ENCODE measurements at regions not wholly inside any gene's neighbourhood (a gene's known extent, or its start where the extent isn't known, plus 50 kb on each side); places are given as distances from the start of the nearest gene placed in this dataset.

DNA sequence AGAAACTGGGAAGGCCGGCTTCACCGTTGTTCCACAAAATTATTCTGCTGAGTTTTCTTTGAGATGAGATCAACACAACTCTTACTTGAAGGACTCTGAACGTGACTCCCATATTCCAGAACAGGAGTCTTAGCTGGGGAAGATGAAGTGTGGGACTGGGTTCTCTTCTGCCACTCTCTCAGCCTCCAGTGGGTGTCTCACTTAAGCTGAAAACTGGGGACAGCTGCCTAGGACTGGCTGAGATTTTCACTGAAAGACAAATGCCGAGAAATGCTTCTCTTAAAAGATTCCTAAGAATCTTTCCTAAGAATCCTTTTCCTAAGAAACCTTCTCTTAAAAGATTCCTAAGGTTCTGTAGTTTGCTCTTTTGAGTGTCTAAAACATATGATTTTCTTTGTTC, 156.6 kb upstream of the LHCGR start:
- DNase-seq (ENCODE audit: extremely low read depth in 1 of 11, low read depth in 9 of 11, low spot score in 4 of 11): no peak

DNA sequence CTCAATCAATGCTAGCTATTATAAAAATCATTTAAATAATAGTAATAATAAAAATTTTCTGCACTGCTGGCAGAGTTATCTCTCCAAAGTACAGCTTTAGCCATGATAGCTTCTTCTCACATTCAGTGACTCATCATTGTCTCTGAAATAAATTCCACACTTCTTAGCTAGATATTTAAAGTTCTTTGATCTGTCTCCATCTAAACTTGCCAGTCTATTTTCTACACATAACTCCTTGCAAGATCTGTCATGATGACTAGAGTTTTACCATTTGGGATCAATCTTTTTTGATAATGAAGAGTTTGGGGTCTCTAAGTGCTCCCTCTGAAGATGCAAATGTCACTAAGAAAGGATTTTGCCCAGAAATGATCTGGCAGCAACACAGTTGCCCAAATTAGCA, 155.4 kb upstream of the LHCGR start:
- DNase-seq (ENCODE audit: extremely low read depth in 1 of 11, low read depth in 9 of 11, low spot score in 4 of 11): no peak

DNA sequence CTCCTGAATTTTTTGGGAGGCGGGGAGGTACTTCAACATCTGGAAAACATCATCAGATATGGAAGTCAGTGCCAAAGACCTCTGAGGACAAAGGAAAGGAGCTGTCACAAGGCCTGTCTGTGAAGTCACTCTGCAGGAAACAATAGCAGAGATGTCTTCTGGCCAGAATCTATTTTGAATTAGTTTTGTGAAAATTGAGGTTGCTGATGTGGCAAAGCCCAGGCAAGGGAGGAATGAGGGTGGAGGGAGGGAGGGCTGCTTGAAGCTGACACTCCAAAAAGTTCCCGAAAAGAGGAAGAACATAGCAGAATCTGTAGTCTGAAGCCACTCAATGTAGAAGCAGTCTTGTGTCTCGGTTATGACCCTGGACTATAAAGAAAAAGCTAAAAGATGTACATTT, 151.1 kb upstream of the LHCGR start:
- no peak for DNase-seq (ENCODE audit: extremely low read depth in 1 of 11, low read depth in 9 of 11, low spot score in 4 of 11)

DNA sequence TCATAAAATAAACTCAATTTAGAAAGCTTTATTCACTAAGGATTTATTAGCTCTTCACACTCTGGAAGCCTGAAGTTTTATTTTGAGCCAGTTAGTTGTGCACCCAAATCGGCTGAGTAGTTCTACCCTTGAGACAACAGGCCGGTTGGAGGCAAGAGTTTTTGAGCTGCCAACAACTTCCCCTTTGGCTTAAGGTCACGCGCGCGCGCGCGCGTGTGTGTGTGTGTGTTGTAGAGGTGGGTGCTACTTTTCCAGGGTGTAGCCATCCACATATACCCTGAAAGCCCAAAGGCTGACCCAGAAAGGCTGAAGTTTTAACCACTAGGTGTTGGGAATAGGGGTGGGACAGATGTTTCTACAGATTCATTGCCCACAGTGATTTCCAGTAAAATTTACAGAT, 150.2 kb upstream of the LHCGR start:
- peak in 1 of 11 donors; percentile 22 for DNase-seq (ENCODE audit: extremely low read depth in 1 of 11, low read depth in 9 of 11, low spot score in 4 of 11)

DNA sequence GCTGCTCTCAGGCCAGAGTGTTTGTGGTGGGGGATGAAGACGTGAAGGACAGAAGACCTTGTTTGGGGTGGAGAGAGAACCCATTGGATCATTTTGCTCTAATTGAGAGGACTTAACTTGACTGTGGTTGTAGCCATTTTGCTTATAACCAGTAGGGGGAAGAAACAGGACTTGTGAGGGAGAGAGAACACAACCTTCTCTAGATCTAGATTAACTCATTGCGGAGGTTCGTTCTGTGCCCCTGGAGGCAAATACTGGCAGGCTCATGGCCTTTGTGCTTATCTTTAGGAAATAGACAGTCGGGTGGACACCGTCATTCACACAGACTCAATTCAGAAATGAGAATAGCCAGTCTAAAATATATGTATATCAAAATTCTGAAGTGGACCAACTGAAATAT, 147.0 kb upstream of the LHCGR start:
- no peak for DNase-seq (ENCODE audit: extremely low read depth in 1 of 11, low read depth in 9 of 11, low spot score in 4 of 11)

DNA sequence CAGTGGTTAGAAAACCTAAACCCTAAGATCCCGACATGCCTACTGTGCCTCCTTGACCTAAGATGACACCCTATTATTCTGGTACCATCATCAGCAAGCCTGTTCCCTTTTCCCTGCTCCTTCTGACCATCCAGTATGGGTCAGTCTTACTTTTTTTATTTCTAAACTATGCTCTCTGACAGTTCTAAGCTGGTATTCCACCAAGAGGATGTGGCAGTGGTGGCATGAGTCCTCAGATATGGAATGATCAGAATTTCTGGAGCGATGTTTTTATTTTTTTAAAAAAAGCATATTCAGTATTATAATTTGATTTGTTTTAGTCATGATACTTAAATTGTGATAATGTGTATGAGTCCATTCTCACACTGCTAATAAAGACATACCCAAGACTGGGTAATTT, 145.9 kb upstream of the LHCGR start:
- no peak for DNase-seq (ENCODE audit: extremely low read depth in 1 of 11, low read depth in 9 of 11, low spot score in 4 of 11)

GRCh38 chr2:48901015-48901343, 145.5 kb upstream of the LHCGR start:
- DNase-seq (ENCODE audit: extremely low read depth in 1 of 11, low read depth in 9 of 11, low spot score in 4 of 11): no peak

DNA sequence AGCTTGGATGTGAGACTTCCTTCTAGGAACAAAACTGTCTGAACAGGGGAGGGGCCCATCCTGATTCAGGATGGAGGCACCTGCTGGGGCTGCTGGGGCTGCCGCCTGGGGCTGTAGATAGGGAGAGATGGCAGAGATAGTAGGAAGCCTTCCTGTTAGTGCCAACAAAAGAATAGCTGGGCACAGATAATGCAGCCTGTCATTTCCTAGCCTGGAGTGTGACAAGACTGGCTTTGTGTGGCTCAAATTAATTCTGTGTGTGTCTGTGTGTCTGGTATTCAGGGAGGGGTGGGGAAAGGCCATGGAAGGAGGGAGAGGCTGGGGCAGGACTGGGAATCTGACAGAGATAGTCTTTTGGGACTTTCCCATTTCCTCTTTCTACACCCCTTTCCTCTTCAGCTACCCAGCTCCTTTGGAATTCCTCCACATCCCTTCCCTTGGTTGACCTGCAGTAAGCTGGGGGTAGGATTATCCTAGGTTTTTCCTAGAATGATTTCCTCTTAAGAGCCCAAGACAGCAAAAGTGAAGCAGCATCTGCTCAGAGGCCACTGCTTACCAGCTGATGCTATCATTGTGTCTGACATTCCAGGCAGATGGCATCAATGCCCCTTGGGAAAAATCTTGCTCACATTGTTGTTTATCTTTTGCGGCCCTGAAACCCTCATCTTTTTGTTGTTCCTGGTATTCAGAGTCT, 144.9 kb upstream of the LHCGR start:
- DNase-seq (ENCODE audit: extremely low read depth in 1 of 11, low read depth in 9 of 11, low spot score in 4 of 11): no peak

DNA sequence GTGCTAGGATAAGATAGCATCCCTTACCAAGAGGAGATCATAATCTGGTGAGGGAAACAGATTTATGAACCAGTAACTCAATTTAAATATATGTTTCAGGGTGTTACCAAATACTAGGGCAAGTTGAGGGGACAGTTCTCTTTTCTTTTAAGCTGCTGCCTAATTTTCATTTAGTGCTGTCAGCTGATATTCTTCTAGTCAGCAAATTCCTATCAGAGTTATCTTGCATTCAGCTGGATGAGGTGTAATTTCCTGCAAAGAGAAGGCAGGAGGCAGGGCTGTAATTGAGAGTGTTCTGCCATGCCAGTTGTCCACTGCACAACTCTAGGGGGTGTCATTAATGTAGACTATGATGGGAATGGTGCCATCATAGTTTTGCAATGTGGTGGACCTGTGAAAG, 141.3 kb upstream of the LHCGR start:
- no peak for DNase-seq (ENCODE audit: extremely low read depth in 1 of 11, low read depth in 9 of 11, low spot score in 4 of 11)

DNA sequence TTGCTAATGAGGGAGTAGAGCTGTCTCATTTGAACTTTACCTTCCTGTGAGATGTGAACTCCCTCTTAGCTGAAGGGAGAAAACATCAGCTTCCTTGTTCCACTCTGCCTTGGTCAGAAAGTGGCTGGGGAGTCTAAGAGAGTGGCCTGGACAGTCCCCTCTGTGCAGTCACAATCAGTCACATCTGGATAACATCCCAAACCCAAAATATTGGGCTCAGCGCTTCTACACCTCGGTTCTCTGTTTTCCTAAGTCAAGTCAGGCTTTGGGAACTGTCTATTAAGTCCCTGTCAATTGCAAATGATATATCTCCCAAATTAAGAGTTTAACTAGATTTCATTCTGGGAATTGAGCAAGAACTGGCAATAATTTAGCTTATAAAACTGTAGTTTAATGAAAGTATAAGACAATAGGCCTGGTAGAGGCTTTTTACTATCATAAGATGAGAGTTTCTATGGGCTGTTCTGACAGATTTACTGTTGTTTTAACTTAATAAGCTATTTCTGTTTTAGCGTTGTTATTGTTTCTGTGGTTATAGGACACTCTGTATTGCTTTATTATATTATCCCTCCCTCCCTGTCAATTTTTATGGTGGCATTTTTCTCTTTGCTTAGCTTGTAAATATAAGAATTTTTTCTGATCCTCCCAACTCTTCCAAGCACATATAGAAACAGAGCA, 135.1 kb upstream of the LHCGR start:
- no peak for DNase-seq (ENCODE audit: extremely low read depth in 1 of 11, low read depth in 9 of 11, low spot score in 4 of 11)

GRCh38 chr2:48888066-48888465, 132.5 kb upstream of the LHCGR start:
- DNase-seq (ENCODE audit: extremely low read depth in 1 of 11, low read depth in 9 of 11, low spot score in 4 of 11): no peak

GRCh38 chr2:48886919-48887318, 131.4 kb upstream of the LHCGR start:
- DNase-seq (ENCODE audit: extremely low read depth in 1 of 11, low read depth in 9 of 11, low spot score in 4 of 11): no peak

DNA sequence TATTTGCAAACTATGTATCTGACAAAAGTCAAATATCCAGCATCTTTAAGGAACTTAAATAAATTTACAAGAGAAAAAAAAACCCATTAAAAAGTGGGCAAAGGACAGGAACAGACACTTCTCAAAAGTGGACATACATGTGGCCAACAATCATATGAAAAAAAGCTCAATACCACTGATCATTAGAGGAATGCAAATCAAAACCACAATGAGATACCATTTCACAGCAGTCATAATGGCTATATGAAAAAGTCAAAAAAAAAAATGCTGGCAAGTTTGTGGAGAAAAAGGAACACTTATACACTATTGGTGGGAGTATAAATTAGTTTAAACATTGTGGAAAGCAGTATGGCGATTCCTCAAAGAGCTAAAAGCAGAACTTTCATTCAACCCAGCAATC, 130.3 kb upstream of the LHCGR start:
- DNase-seq (ENCODE audit: extremely low read depth in 1 of 11, low read depth in 9 of 11, low spot score in 4 of 11): no peak

GRCh38 chr2:48883661-48884060, 128.1 kb upstream of the LHCGR start:
- DNase-seq (ENCODE audit: extremely low read depth in 1 of 11, low read depth in 9 of 11, low spot score in 4 of 11): no peak

DNA sequence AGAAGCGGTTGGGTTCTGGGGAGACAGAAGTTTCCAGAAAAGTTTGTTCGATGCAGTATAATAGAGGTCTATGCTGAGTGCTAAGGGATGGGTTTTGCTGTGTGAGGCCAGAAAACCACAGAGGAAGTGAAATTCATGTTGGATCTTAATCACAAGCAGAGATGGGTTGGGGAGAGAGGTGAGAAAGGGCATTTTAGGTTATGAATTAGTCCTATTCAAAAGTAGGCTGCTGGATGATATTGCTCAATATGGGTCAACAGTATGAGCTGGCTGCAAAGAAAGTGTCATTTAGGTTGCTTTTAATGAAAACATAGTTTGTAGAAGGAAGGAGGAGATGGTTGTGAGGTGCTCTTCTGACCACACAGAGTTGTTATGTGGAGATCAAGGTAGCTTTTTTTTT, 118.8 kb upstream of the LHCGR start:
- DNase-seq (ENCODE audit: extremely low read depth in 1 of 11, low read depth in 9 of 11, low spot score in 4 of 11): no peak

GRCh38 chr2:48873666-48874065, 118.1 kb upstream of the LHCGR start:
- peak in 2 of 11 donors; percentile 5 to 7 for DNase-seq (ENCODE audit: extremely low read depth in 1 of 11, low read depth in 9 of 11, low spot score in 4 of 11)

DNA sequence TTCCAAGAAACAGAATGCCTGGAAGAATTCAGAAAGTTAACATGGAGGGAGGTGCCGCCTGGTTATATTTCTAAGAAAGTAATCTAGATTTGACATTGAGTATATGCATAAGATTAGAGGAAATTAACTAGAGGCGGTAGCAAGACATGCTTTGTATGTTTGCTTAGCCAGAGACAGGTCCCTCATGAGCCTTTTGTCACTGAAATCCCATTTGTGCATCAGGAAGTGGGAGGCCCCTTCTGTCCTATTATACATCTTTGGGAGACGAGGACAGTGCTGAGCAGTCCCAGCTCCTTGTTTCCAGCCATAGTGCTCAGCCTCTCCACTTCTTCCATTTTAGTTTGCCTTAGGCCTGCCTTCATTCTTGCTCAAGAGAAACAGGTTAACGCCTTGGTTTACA, 115.4 kb upstream of the LHCGR start:
- no peak for DNase-seq (ENCODE audit: extremely low read depth in 1 of 11, low read depth in 9 of 11, low spot score in 4 of 11)

- no peak for DNase-seq (ENCODE audit: extremely low read depth in 1 of 11, low read depth in 9 of 11, low spot score in 4 of 11)
Measured at GRCh38 chr2:48870503-48870902, 115.0 kb upstream of the LHCGR start.

DNA sequence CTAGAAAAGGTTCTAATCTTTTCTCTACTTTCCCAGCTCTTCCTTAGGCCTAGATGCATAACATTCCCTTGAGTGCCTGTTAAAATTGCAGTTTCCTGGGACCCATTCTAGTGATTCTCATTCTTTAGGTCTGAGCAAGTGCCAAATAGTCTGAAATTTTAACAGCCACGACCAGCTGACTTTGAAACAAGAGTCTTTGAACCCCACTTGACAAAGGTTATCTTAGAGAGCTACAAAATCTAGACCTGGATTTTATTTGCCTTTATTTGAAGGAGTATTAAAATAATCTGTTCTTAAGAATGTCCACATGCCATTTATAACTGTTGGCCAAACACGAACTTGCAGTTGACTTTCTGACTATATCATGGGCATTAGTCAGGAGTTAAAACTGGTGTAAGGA, 110.2 kb upstream of the LHCGR start:
- no peak for DNase-seq (ENCODE audit: extremely low read depth in 1 of 11, low read depth in 9 of 11, low spot score in 4 of 11)

- DNase-seq (ENCODE audit: extremely low read depth in 1 of 11, low read depth in 9 of 11, low spot score in 4 of 11): no peak
Measured at GRCh38 chr2:48860380-48860779, 104.9 kb upstream of the LHCGR start.

- DNase-seq (ENCODE audit: extremely low read depth in 1 of 11, low read depth in 9 of 11, low spot score in 4 of 11): no peak
Measured at GRCh38 chr2:48856657-48857056, 101.1 kb upstream of the LHCGR start.

Measured in renal cortex interstitium (tissue), 11 donors.